Osteocyte (in vitro differentiated cells): ENCODE measurements at regions not wholly inside any gene's neighbourhood (a gene's known extent, or its start where the extent isn't known, plus 50 kb on each side); places are given as distances from the start of the nearest gene placed in this dataset.

ENCODE experiments used
- DNase-seq: peaks from one replicate; pipeline ENCODE4 v3.0.0; 2021; ENCODE audit warnings: mixed read lengths; ENCODE audit not compliant: unreplicated experiment; ENCODE audit errors: extremely low spot score
- H3K27ac Mint-ChIP-seq: one replicate; pipeline ENCODE4 v1.8.0; 2021; ENCODE audit warnings: mild to moderate bottlenecking, mixed read lengths; ENCODE audit not compliant: unreplicated experiment
- H3K27me3 Mint-ChIP-seq: one replicate; pipeline ENCODE4 v1.8.0; 2021; ENCODE audit warnings: mixed read lengths; ENCODE audit not compliant: unreplicated experiment
- H3K36me3 Mint-ChIP-seq: one replicate; pipeline ENCODE4 v1.8.0; 2021; ENCODE audit warnings: mixed read lengths; ENCODE audit not compliant: unreplicated experiment
- H3K4me1 Mint-ChIP-seq: one replicate; pipeline ENCODE4 v1.8.0; 2021; ENCODE audit warnings: mixed read lengths; ENCODE audit not compliant: unreplicated experiment
- H3K4me3 Mint-ChIP-seq: one replicate; pipeline ENCODE4 v1.8.0; 2021; ENCODE audit warnings: mild to moderate bottlenecking, moderate library complexity, mixed read lengths; ENCODE audit not compliant: unreplicated experiment
- H3K9me3 Mint-ChIP-seq: one replicate; pipeline ENCODE4 v1.8.0; 2021; ENCODE audit warnings: mixed read lengths; ENCODE audit not compliant: unreplicated experiment
- CTCF ChIP-seq: fragments of 200-600 bp; sonication (generic); IDR thresholded peaks from 2 replicates; pipeline ENCODE4 v1.5.0; 2021; ENCODE audit warnings: antibody characterized with exemption, mild to moderate bottlenecking, moderate library complexity

GRCh38 chr13:22428188-22428828 is 752.5 kb upstream of the SGCG start:
- Mint-ChIP-seq H3K4me1 (no peaks in the 10 kb centered on the region), H3K27ac (no peak overlapping the region), H3K27me3 (no peaks in the 10 kb centered on the region), H3K9me3 (peaks cover 45% of the 10 kb centered on the region), H3K4me3 (no peak overlapping the region), H3K36me3 (no peaks in the 10 kb centered on the region)
- TF ChIP-seq CTCF: no peak
- no peak for DNase-seq

- Mint-ChIP-seq H3K36me3 (no peaks in the 10 kb centered on the region), H3K27ac (no peak overlapping the region), H3K4me3 (no peak overlapping the region), H3K9me3 (peaks cover 19% of the 10 kb centered on the region), H3K4me1 (no peaks in the 10 kb centered on the region), H3K27me3 (no peaks in the 10 kb centered on the region)
- no peak for DNase-seq
- no peak for TF ChIP-seq CTCF
Measured at GRCh38 chr13:22432690-22433089, 748.1 kb upstream of the SGCG start.

GRCh38 chr13:22447132-22447886 is 733.5 kb upstream of the SGCG start:
- DNase-seq: no peak
- H3K4me1 Mint-ChIP-seq: no peaks in the 10 kb centered on the region
- no peaks in the 10 kb centered on the region for H3K36me3 Mint-ChIP-seq
- peaks cover 24% of the 10 kb centered on the region for H3K9me3 Mint-ChIP-seq
- no peak for TF ChIP-seq CTCF
- H3K4me3 Mint-ChIP-seq: no peak overlapping the region
- no peaks in the 10 kb centered on the region for H3K27me3 Mint-ChIP-seq
- no peak overlapping the region for H3K27ac Mint-ChIP-seq

GRCh38 chr13:22449251-22449650 is 731.5 kb upstream of the SGCG start:
- Mint-ChIP-seq H3K4me3 (no peak overlapping the region), H3K27ac (no peak overlapping the region), H3K9me3 (peaks cover 19% of the 10 kb centered on the region), H3K36me3 (no peaks in the 10 kb centered on the region), H3K4me1 (no peaks in the 10 kb centered on the region), H3K27me3 (no peaks in the 10 kb centered on the region)
- DNase-seq: no peak
- TF ChIP-seq CTCF: no peak

- no peak for TF ChIP-seq CTCF
- H3K27ac Mint-ChIP-seq: no peak overlapping the region
Measured at GRCh38 chr13:22451327-22451741, 729.4 kb upstream of the SGCG start.

More at GRCh38 chr13:22451327-22451741, 729.4 kb upstream of the SGCG start:
- Mint-ChIP-seq H3K9me3 (peaks cover 19% of the 10 kb centered on the region), H3K27me3 (no peaks in the 10 kb centered on the region), H3K4me3 (no peak overlapping the region), H3K36me3 (no peaks in the 10 kb centered on the region), H3K4me1 (no peaks in the 10 kb centered on the region)
- no peak for DNase-seq
